OCI-LY3 (cell line): ENCODE measurements at regions not wholly inside any gene's neighbourhood (a gene's known extent, or its start where the extent isn't known, plus 50 kb on each side); places are given as distances from the start of the nearest gene placed in this dataset.

Source experiments
- EZH2phosphoT487 ChIP-seq: fragments of 200-600 bp; shearing (Covaris generic); IDR thresholded peaks from 2 replicates; pipeline ENCODE4 v1.6.1; 2018; ENCODE audit warnings: antibody characterized with exemption, mixed run types, low read depth
- TF ChIP-seq, protein P1 (sequence below): fragments of 200-600, 300-600 bp; sonication (generic); IDR thresholded peaks from 2 replicates; pipeline ENCODE4 v1.5.1; 2014; ENCODE audit warnings: antibody characterized with exemption, low read length, low read depth

DNA sequence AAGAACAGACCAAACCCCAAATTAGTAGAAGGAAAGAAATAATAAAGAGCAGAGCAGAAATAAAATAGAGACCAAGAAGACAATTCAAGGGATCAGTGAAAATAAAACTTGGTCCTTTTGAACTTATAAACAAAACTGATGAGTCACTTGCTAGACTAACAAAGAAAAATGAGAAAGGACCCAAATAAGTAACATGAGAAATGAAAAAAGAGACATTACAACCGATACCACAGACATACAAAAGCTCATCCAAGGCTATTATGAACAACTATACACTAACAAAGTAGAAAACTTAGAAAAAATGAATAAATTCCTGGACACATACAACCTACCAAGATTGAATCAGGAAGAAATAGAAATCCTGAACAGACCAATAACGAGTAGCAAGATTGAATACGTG, 414.5 kb downstream of the HTR7 start:
- TF ChIP-seq, protein P1, sequence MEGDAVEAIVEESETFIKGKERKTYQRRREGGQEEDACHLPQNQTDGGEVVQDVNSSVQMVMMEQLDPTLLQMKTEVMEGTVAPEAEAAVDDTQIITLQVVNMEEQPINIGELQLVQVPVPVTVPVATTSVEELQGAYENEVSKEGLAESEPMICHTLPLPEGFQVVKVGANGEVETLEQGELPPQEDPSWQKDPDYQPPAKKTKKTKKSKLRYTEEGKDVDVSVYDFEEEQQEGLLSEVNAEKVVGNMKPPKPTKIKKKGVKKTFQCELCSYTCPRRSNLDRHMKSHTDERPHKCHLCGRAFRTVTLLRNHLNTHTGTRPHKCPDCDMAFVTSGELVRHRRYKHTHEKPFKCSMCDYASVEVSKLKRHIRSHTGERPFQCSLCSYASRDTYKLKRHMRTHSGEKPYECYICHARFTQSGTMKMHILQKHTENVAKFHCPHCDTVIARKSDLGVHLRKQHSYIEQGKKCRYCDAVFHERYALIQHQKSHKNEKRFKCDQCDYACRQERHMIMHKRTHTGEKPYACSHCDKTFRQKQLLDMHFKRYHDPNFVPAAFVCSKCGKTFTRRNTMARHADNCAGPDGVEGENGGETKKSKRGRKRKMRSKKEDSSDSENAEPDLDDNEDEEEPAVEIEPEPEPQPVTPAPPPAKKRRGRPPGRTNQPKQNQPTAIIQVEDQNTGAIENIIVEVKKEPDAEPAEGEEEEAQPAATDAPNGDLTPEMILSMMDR, result no peak
- no peak for TF ChIP-seq EZH2phosphoT487
